Testis (tissue), 2 donors: ENCODE measurements at regions not wholly inside any gene's neighbourhood (a gene's known extent, or its start where the extent isn't known, plus 50 kb on each side); places are given as distances from the start of the nearest gene placed in this dataset.

Source experiments
- DNase-seq: peaks from one replicate; pipeline ENCODE4 v3.0.0-alpha.2; 2019
- H3K27ac ChIP-seq, 2 donors: fragments of 200-600 bp; sonication (generic); one replicate each; pipeline ENCODE4 v1.5.1; 2019
- H3K27me3 ChIP-seq: fragments of 200-600 bp; sonication (generic); one replicate; pipeline ENCODE4 v1.5.1; 2019
- H3K36me3 ChIP-seq: fragments of 200-600 bp; sonication (generic); one replicate; pipeline ENCODE4 v1.5.1; 2017; ENCODE audit warnings: low read depth; ENCODE audit errors: missing control alignments
- H3K4me1 ChIP-seq: fragments of 200-600 bp; sonication (generic); one replicate; pipeline ENCODE4 v1.5.1; 2019
- H3K4me3 ChIP-seq, 2 donors: fragments of 200-600 bp; sonication (generic); one replicate each; pipeline ENCODE4 v1.5.1; 2017 to 2019
- H3K9me3 ChIP-seq: fragments of 200-600 bp; sonication (generic); one replicate; pipeline ENCODE4 v1.5.1; 2017
- CTCF ChIP-seq, 3 experiments: fragments of 450-650 bp in 2 of 3; fragments of 200-600 bp in 1 of 3; sonication (generic) in 1 of 3; IDR thresholded peaks; one replicate each; pipeline ENCODE4 v1.5.1; 2016 to 2019; ENCODE audit warnings: antibody characterized with exemption in 3 of 3, mild to moderate bottlenecking in 2 of 3, moderate library complexity in 1 of 3
- POLR2A ChIP-seq: fragments of 450-650 bp; IDR thresholded peaks from one replicate; pipeline ENCODE4 v1.6.1; 2017; ENCODE audit warnings: antibody characterized with exemption, mild to moderate bottlenecking, moderate library complexity
- WGBS, 2 donors: methylation state at CpG; one replicate each; pipeline ENCODE4 v1.1.5; 2018; 5-methylcytosine and 5-hydroxymethylcytosine counted together
- intact Hi-C: fragments of 100-400 bp; cut with DNase I; formaldehyde crosslinking; loops from one replicate; pipeline ENCODE4 v1.15.1; 2023; ENCODE audit warnings: low total_unique reads

GRCh38 chr6:85802162-85802561 lies 159.5 kb upstream of the SYNCRIP start:
- 44 to 61% methylated on average over 1 of the region's 1 CpG for WGBS, 2 donors
- no peaks in the 10 kb centered on the region for H3K9me3 ChIP-seq
- no peaks in the 10 kb centered on the region for H3K36me3 ChIP-seq
- H3K27me3 ChIP-seq: no peaks in the 10 kb centered on the region
- H3K27ac ChIP-seq: no peak overlapping the region
- TF ChIP-seq POLR2A: no peak
- no peak for TF ChIP-seq CTCF (IDR thresholded peaks at IDR 0.05)
- no peaks in the 10 kb centered on the region for H3K4me1 ChIP-seq
- DNase-seq: no peak
- intact Hi-C loops: no loop called here
- H3K4me3 ChIP-seq: no peak overlapping the region

GRCh38 chr6:85798931-85799652 lies 156.4 kb upstream of the SYNCRIP start:
- H3K9me3 ChIP-seq: no peaks in the 10 kb centered on the region
- intact Hi-C loops: no loop called here
- no peaks in the 10 kb centered on the region for H3K27me3 ChIP-seq
- no peak overlapping the region for H3K4me3 ChIP-seq
- H3K27ac ChIP-seq: no peak overlapping the region
- no peak for DNase-seq
- H3K4me1 ChIP-seq: no peaks in the 10 kb centered on the region
- TF ChIP-seq CTCF (IDR thresholded peaks at IDR 0.05) (no peak), POLR2A (no peak)
- H3K36me3 ChIP-seq: no peaks in the 10 kb centered on the region
- 66 to 69% methylated on average over 4 of the region's 4 CpGs for WGBS, 2 donors

GRCh38 chr6:85797993-85798392 lies 155.3 kb upstream of the SYNCRIP start:
- Histone ChIP-seq H3K4me1 (no peaks in the 10 kb centered on the region), H3K9me3 (no peaks in the 10 kb centered on the region), H3K27me3 (no peaks in the 10 kb centered on the region), H3K36me3 (no peaks in the 10 kb centered on the region), H3K4me3 (no peak overlapping the region), H3K27ac (no peak overlapping the region)
- intact Hi-C loops: no loop called here
- WGBS, 2 donors: 45 to 61% methylated on average over 2 of the region's 2 CpGs
- TF ChIP-seq POLR2A (no peak), CTCF (IDR thresholded peaks at IDR 0.05) (no peak)
- peak; percentile 71 for DNase-seq

GRCh38 chr6:85795945-85796344 lies 153.3 kb upstream of the SYNCRIP start:
- DNase-seq: no peak
- no peaks in the 10 kb centered on the region for H3K36me3 ChIP-seq
- TF ChIP-seq CTCF (IDR thresholded peaks at IDR 0.05) (no peak), POLR2A (no peak)
- H3K9me3 ChIP-seq: no peaks in the 10 kb centered on the region
- no peak overlapping the region for H3K27ac ChIP-seq
- H3K4me1 ChIP-seq: no peaks in the 10 kb centered on the region
- no peaks in the 10 kb centered on the region for H3K27me3 ChIP-seq
- intact Hi-C loops: no loop called here
- H3K4me3 ChIP-seq: no peak overlapping the region

GRCh38 chr6:85792254-85792653 lies 149.6 kb upstream of the SYNCRIP start:
- TF ChIP-seq CTCF (IDR thresholded peaks at IDR 0.05): no peak
- TF ChIP-seq POLR2A: no peak
- WGBS, 2 donors: 28 to 42% methylated on average over 1 of the region's 1 CpG
- Histone ChIP-seq H3K27me3 (no peaks in the 10 kb centered on the region), H3K36me3 (no peaks in the 10 kb centered on the region), H3K27ac (no peak overlapping the region), H3K4me3 (no peak overlapping the region), H3K9me3 (no peaks in the 10 kb centered on the region), H3K4me1 (no peaks in the 10 kb centered on the region)
- DNase-seq: no peak
- intact Hi-C loops: no loop called here
